Suprapubic skin (tissue), 4 donors: ENCODE measurements at regions not wholly inside any gene's neighbourhood (a gene's known extent, or its start where the extent isn't known, plus 50 kb on each side); places are given as distances from the start of the nearest gene placed in this dataset.

Source experiments
- DNase-seq, 2 donors: peaks; one replicate each; pipeline ENCODE4 v3.0.0-alpha.2; 2019; ENCODE audit warnings: low spot score in 2 of 2
- H3K27ac ChIP-seq: fragments of 200-600 bp; sonication (generic); one replicate; pipeline ENCODE4 v1.5.1; 2019
- H3K27me3 ChIP-seq: fragments of 200-600 bp; sonication (generic); one replicate; pipeline ENCODE4 v1.5.1; 2019
- H3K36me3 ChIP-seq: fragments of 200-600 bp; sonication (generic); one replicate; pipeline ENCODE4 v1.5.1; 2019
- H3K4me1 ChIP-seq: fragments of 200-600 bp; sonication (generic); one replicate; pipeline ENCODE4 v1.5.1; 2019
- H3K4me3 ChIP-seq: fragments of 200-600 bp; sonication (generic); one replicate; pipeline ENCODE4 v1.5.1; 2019; ENCODE audit warnings: mild to moderate bottlenecking
- H3K9me3 ChIP-seq: fragments of 200-600 bp; sonication (generic); one replicate; pipeline ENCODE4 v1.5.1; 2019
- CTCF ChIP-seq, 2 donors: fragments of 200-600 bp in 1 of 2; fragments of 450-650 bp in 1 of 2; sonication (generic) in 1 of 2; IDR thresholded peaks; one replicate each; pipeline ENCODE4 v1.5.1; 2016 to 2019; ENCODE audit warnings: antibody characterized with exemption in 2 of 2, mild to moderate bottlenecking in 1 of 2, moderate library complexity in 1 of 2
- EP300 ChIP-seq: sonication (generic); formaldehyde crosslinking; IDR thresholded peaks from one replicate; pipeline ENCODE4 v1.6.1; 2017; ENCODE audit warnings: antibody characterized with exemption
- POLR2A ChIP-seq, 2 donors: fragments of 450-650 bp; IDR thresholded peaks; one replicate each; pipeline ENCODE4 v1.6.1; 2017; ENCODE audit warnings: antibody characterized with exemption in 2 of 2, mild to moderate bottlenecking in 2 of 2, moderate library complexity in 2 of 2
- POLR2AphosphoS5 ChIP-seq, 3 donors: sonication (generic); formaldehyde crosslinking; IDR thresholded peaks; one replicate each; pipeline ENCODE4 v1.6.1; 2017; ENCODE audit warnings: antibody characterized with exemption in 3 of 3
- WGBS: methylation state at CpG from one replicate; pipeline ENCODE4 v1.1.5; 2018; 5-methylcytosine and 5-hydroxymethylcytosine counted together

GRCh38 chr3:28067014-28067413, 174.4 kb upstream of the CMC1 start:
- WGBS, result 94% methylated on average over 2 of the region's 2 CpGs
- no peaks in the 10 kb centered on the region for H3K27me3 ChIP-seq
- TF ChIP-seq POLR2AphosphoS5 (IDR thresholded peaks at IDR 0.05) (no peak), POLR2A (IDR thresholded peaks at IDR 0.05) (no peak), CTCF (IDR thresholded peaks at IDR 0.05) (no peak), EP300 (no peak)
- peaks cover 8% of the 10 kb centered on the region for H3K9me3 ChIP-seq
- no peaks in the 10 kb centered on the region for H3K4me1 ChIP-seq
- no peak for DNase-seq
- no peaks in the 10 kb centered on the region for H3K36me3 ChIP-seq
- no peak overlapping the region for H3K27ac ChIP-seq
- no peak overlapping the region for H3K4me3 ChIP-seq

- Histone ChIP-seq H3K27ac (no peak overlapping the region), H3K4me3 (no peak overlapping the region), H3K4me1 (no peaks in the 10 kb centered on the region), H3K9me3 (peaks cover 8% of the 10 kb centered on the region), H3K36me3 (no peaks in the 10 kb centered on the region), H3K27me3 (no peaks in the 10 kb centered on the region)
- no peak for DNase-seq
- 75% methylated on average over 2 of the region's 2 CpGs for WGBS
- TF ChIP-seq POLR2AphosphoS5 (IDR thresholded peaks at IDR 0.05) (no peak), CTCF (IDR thresholded peaks at IDR 0.05) (no peak), EP300 (no peak), POLR2A (IDR thresholded peaks at IDR 0.05) (no peak)
These were observed 173.1 kb upstream of the CMC1 start for GRCh38 chr3:28068342-28068741.

GRCh38 chr3:28069438-28069837, 172.0 kb upstream of the CMC1 start:
- DNase-seq, result no peak
- Histone ChIP-seq H3K4me3 (no peak overlapping the region), H3K36me3 (no peaks in the 10 kb centered on the region), H3K27ac (no peak overlapping the region), H3K27me3 (no peaks in the 10 kb centered on the region), H3K9me3 (peaks cover 8% of the 10 kb centered on the region), H3K4me1 (no peaks in the 10 kb centered on the region)
- TF ChIP-seq POLR2A (IDR thresholded peaks at IDR 0.05), result no peak
- no peak for TF ChIP-seq POLR2AphosphoS5 (IDR thresholded peaks at IDR 0.05)
- TF ChIP-seq CTCF (IDR thresholded peaks at IDR 0.05), result no peak
- TF ChIP-seq EP300, result no peak
- 93% methylated on average over 7 of the region's 7 CpGs for WGBS

- Histone ChIP-seq H3K4me1 (no peaks in the 10 kb centered on the region), H3K4me3 (no peak overlapping the region), H3K36me3 (no peaks in the 10 kb centered on the region), H3K9me3 (no peaks in the 10 kb centered on the region), H3K27me3 (no peaks in the 10 kb centered on the region), H3K27ac (no peak overlapping the region)
- TF ChIP-seq CTCF (IDR thresholded peaks at IDR 0.05) (no peak), EP300 (no peak), POLR2AphosphoS5 (IDR thresholded peaks at IDR 0.05) (no peak), POLR2A (IDR thresholded peaks at IDR 0.05) (no peak)
- 75% methylated on average over 1 of the region's 1 CpG for WGBS
- DNase-seq, result no peak
These were observed 165.2 kb upstream of the CMC1 start for GRCh38 chr3:28076246-28076645.

- Histone ChIP-seq H3K4me1 (no peaks in the 10 kb centered on the region), H3K9me3 (no peaks in the 10 kb centered on the region), H3K27me3 (no peaks in the 10 kb centered on the region), H3K4me3 (no peak overlapping the region), H3K36me3 (no peaks in the 10 kb centered on the region), H3K27ac (no peak overlapping the region)
- no peak for DNase-seq
- no peak for TF ChIP-seq POLR2AphosphoS5 (IDR thresholded peaks at IDR 0.05)
- TF ChIP-seq POLR2A (IDR thresholded peaks at IDR 0.05), result no peak
- 34% methylated on average over 7 of the region's 7 CpGs for WGBS
These were observed 163.8 kb upstream of the CMC1 start for GRCh38 chr3:28077572-28077971.

GRCh38 chr3:28078536-28078935, 162.9 kb upstream of the CMC1 start:
- WGBS, result 88% methylated on average over 1 of the region's 1 CpG
- TF ChIP-seq POLR2AphosphoS5 (IDR thresholded peaks at IDR 0.05) (no peak), CTCF (IDR thresholded peaks at IDR 0.05) (no peak), POLR2A (IDR thresholded peaks at IDR 0.05) (no peak), EP300 (no peak)
- H3K9me3 ChIP-seq, result no peaks in the 10 kb centered on the region

More at GRCh38 chr3:28078536-28078935, 162.9 kb upstream of the CMC1 start:
- DNase-seq, result no peak
- no peak overlapping the region for H3K4me3 ChIP-seq
- H3K36me3 ChIP-seq, result no peaks in the 10 kb centered on the region
- no peaks in the 10 kb centered on the region for H3K4me1 ChIP-seq
- no peaks in the 10 kb centered on the region for H3K27me3 ChIP-seq
- H3K27ac ChIP-seq, result no peak overlapping the region
